Neural crest cell (in vitro differentiated cells): ENCODE measurements at regions not wholly inside any gene's neighbourhood (a gene's known extent, or its start where the extent isn't known, plus 50 kb on each side); places are given as distances from the start of the nearest gene placed in this dataset.

ENCODE experiments used
- DNase-seq: peaks from one replicate; pipeline ENCODE4 v3.0.0; 2021; ENCODE audit warnings: low read depth, mixed read lengths, low spot score
- H3K27ac Mint-ChIP-seq: one replicate; pipeline ENCODE4 v1.8.0; 2021; ENCODE audit warnings: mild to moderate bottlenecking, mixed read lengths; ENCODE audit not compliant: unreplicated experiment
- H3K27me3 Mint-ChIP-seq: 2 replicates; pipeline ENCODE4 v1.8.0; 2021; ENCODE audit warnings: low read depth, mild to moderate bottlenecking, mixed read lengths
- H3K36me3 Mint-ChIP-seq: 2 replicates; pipeline ENCODE4 v1.8.0; 2021; ENCODE audit warnings: low read depth, mild to moderate bottlenecking, mixed read lengths
- H3K4me1 Mint-ChIP-seq: 2 replicates; pipeline ENCODE4 v1.8.0; 2021; ENCODE audit warnings: mixed read lengths
- H3K4me3 Mint-ChIP-seq: one replicate; pipeline ENCODE4 v1.8.0; 2021; ENCODE audit warnings: mild to moderate bottlenecking, mixed read lengths
- H3K9me3 Mint-ChIP-seq: 2 replicates; pipeline ENCODE4 v1.8.0; 2021; ENCODE audit warnings: mixed read lengths
- CTCF ChIP-seq: fragments of 200-600 bp; sonication (generic); conservative IDR thresholded peaks from 2 replicates; pipeline ENCODE4 v1.5.0; 2021; ENCODE audit warnings: antibody characterized with exemption, mild to moderate bottlenecking

- Mint-ChIP-seq H3K4me1 (no peaks in the 10 kb centered on the region), H3K36me3 (peaks cover 4% of the 10 kb centered on the region), H3K27me3 (no peaks in the 10 kb centered on the region), H3K9me3 (no peaks in the 10 kb centered on the region), H3K27ac (no peak overlapping the region), H3K4me3 (no peak overlapping the region)
- TF ChIP-seq CTCF, result no peak
- DNase-seq, result no peak
These were observed 321.7 kb upstream of the ROPN1 start for GRCh38 chr3:124313621-124314020.

- Mint-ChIP-seq H3K4me1 (no peaks in the 10 kb centered on the region), H3K27ac (no peak overlapping the region), H3K36me3 (peaks cover 4% of the 10 kb centered on the region), H3K27me3 (no peaks in the 10 kb centered on the region), H3K9me3 (no peaks in the 10 kb centered on the region), H3K4me3 (no peak overlapping the region)
- no peak for TF ChIP-seq CTCF
- DNase-seq, result no peak
These were observed 323.5 kb upstream of the ROPN1 start for GRCh38 chr3:124315215-124316033.

GRCh38 chr3:124316034-124316287 lies 324.0 kb upstream of the ROPN1 start:
- no peak for DNase-seq
- H3K9me3 Mint-ChIP-seq, result no peaks in the 10 kb centered on the region
- H3K4me1 Mint-ChIP-seq, result no peaks in the 10 kb centered on the region
- peaks cover 4% of the 10 kb centered on the region for H3K36me3 Mint-ChIP-seq
- H3K4me3 Mint-ChIP-seq, result no peak overlapping the region
- TF ChIP-seq CTCF, result no peak
- no peak overlapping the region for H3K27ac Mint-ChIP-seq
- no peaks in the 10 kb centered on the region for H3K27me3 Mint-ChIP-seq

- no peaks in the 10 kb centered on the region for H3K4me1 Mint-ChIP-seq
- peaks cover 4% of the 10 kb centered on the region for H3K36me3 Mint-ChIP-seq
- TF ChIP-seq CTCF, result no peak
- no peaks in the 10 kb centered on the region for H3K9me3 Mint-ChIP-seq
- H3K27ac Mint-ChIP-seq, result no peak overlapping the region
- no peak for DNase-seq
- H3K27me3 Mint-ChIP-seq, result no peaks in the 10 kb centered on the region
- no peak overlapping the region for H3K4me3 Mint-ChIP-seq
These were observed 326.1 kb upstream of the ROPN1 start for GRCh38 chr3:124318014-124318413.

GRCh38 chr3:124318656-124319055 lies 326.7 kb upstream of the ROPN1 start:
- no peak overlapping the region for H3K27ac Mint-ChIP-seq
- H3K27me3 Mint-ChIP-seq, result no peaks in the 10 kb centered on the region
- TF ChIP-seq CTCF, result no peak
- H3K4me3 Mint-ChIP-seq, result no peak overlapping the region
- no peaks in the 10 kb centered on the region for H3K4me1 Mint-ChIP-seq
- H3K36me3 Mint-ChIP-seq, result peaks cover 4% of the 10 kb centered on the region
- DNase-seq, result no peak
- H3K9me3 Mint-ChIP-seq, result no peaks in the 10 kb centered on the region

- Mint-ChIP-seq H3K4me1 (no peaks in the 10 kb centered on the region), H3K27ac (no peak overlapping the region), H3K27me3 (no peaks in the 10 kb centered on the region), H3K36me3 (no peaks in the 10 kb centered on the region), H3K4me3 (no peak overlapping the region), H3K9me3 (no peaks in the 10 kb centered on the region)
- TF ChIP-seq CTCF, result no peak
- no peak for DNase-seq
These were observed 329.1 kb upstream of the ROPN1 start for GRCh38 chr3:124320976-124321375.
